ENCODE measurements at regions not wholly inside any gene's neighbourhood (a gene's known extent, or its start where the extent isn't known, plus 50 kb on each side); places are given as distances from the start of the nearest gene placed in this dataset.

DNA sequence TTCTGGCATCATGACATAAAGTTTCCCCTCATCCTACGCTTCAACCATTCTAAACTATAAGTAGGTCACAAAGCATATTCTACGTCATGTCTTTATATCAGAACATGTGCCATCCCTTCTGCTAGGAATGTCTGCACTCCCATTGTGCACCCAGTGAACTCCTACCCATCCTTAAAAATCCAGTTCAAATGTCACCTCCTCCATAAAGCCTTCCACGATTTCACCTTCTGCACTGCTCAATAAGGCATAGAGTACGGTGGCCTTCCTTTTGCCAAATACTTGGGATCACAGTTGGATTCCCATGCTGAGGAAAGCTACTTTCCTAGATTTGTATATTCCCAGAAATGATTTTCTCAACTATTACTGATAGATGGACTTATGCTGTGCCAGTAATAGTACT lies 186.3 kb upstream of the ZKSCAN2 start:
- Histone ChIP-seq H3K27ac (ENCODE audit: low read depth, low read length) (no peak overlapping the region), H3K79me2 (ENCODE audit: insufficient read depth, low read length) (no peaks in the 10 kb centered on the region), H3K9ac (ENCODE audit: low read length) (no peak overlapping the region), H3K4me2 (ENCODE audit: low read length) (no peak overlapping the region), H2AFZ (ENCODE audit: low read depth, low read length, poor library complexity, severe bottlenecking) (no peak overlapping the region), H3K4me3 (replicated peaks in 1 of 2; ENCODE audit: low read depth in 1 of 2, low read length in 2 of 2) (no peak overlapping the region), H3K27me3 (ENCODE audit: insufficient read depth, low read length) (peaks cover 22% of the 10 kb centered on the region), H3K36me3 (ENCODE audit: control insufficient read depth in 1 of 2, insufficient read depth in 2 of 2, low read length in 2 of 2) (no peaks in the 10 kb centered on the region), H3K9me3 (ENCODE audit: control insufficient read depth in 1 of 2, insufficient read depth in 1 of 2, low read depth in 1 of 2, low read length in 2 of 2) (no peaks in the 10 kb centered on the region), H3K4me1 (ENCODE audit: control insufficient read depth in 1 of 2, insufficient read depth in 2 of 2, low read length in 2 of 2) (no peaks in the 10 kb centered on the region), H3K9me2 (ENCODE audit: insufficient read depth) (no peaks in the 10 kb centered on the region), H4K20me1 (ENCODE audit: insufficient read depth) (no peaks in the 10 kb centered on the region)
- BruUV-seq (replicated peaks) = no TSS peak
- ChIA-PET CTCF (no interaction called here), RAD21 (ENCODE audit: low non-redundant PET in 1 of 2, low total read pairs in 2 of 2, uncharacterized antibody in 2 of 2, unreplicated experiment in 2 of 2) (no interaction called here), POLR2A (no interaction called here)
- intact Hi-C loops (cut with micrococcal nuclease) = no loop called here
- DNase-seq (ENCODE audit: low read depth, low spot score) (no peak), ATAC-seq (no peak)
- TF ChIP-seq, protein P1, sequence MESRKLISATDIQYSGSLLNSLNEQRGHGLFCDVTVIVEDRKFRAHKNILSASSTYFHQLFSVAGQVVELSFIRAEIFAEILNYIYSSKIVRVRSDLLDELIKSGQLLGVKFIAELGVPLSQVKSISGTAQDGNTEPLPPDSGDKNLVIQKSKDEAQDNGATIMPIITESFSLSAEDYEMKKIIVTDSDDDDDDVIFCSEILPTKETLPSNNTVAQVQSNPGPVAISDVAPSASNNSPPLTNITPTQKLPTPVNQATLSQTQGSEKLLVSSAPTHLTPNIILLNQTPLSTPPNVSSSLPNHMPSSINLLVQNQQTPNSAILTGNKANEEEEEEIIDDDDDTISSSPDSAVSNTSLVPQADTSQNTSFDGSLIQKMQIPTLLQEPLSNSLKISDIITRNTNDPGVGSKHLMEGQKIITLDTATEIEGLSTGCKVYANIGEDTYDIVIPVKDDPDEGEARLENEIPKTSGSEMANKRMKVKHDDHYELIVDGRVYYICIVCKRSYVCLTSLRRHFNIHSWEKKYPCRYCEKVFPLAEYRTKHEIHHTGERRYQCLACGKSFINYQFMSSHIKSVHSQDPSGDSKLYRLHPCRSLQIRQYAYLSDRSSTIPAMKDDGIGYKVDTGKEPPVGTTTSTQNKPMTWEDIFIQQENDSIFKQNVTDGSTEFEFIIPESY (IDR thresholded peaks at IDR 0.05; ENCODE audit: extremely low read depth, insufficient replicate concordance, low read length) = no peak
- no peak for TF ChIP-seq ELF1 (IDR thresholded peaks at IDR 0.05; ENCODE audit: borderline replicate concordance, low read depth)
- TF ChIP-seq EGR1 (IDR thresholded peaks at IDR 0.05; ENCODE audit: low read depth) = no peak
- no peak for TF ChIP-seq ZNF274 (IDR thresholded peaks at IDR 0.05; ENCODE audit: low read depth, low read length)
- TF ChIP-seq YY1 (IDR thresholded peaks at IDR 0.05; ENCODE audit: extremely low read depth, insufficient replicate concordance, low read depth, low read length) = no peak
- TF ChIP-seq EZH2phosphoT487 (IDR thresholded peaks at IDR 0.05; ENCODE audit: borderline replicate concordance) = no peak
- TF ChIP-seq RAD21 (IDR thresholded peaks at IDR 0.05; ENCODE audit: low read depth) = no peak
- TF ChIP-seq, protein P2, sequence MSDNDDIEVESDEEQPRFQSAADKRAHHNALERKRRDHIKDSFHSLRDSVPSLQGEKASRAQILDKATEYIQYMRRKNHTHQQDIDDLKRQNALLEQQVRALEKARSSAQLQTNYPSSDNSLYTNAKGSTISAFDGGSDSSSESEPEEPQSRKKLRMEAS (IDR thresholded peaks at IDR 0.05) = no peak
- TF ChIP-seq POLR2AphosphoS5 (IDR thresholded peaks at IDR 0.05; ENCODE audit: low read depth, low read length) = no peak
- no peak for TF ChIP-seq SIN3A (IDR thresholded peaks at IDR 0.05; ENCODE audit: low read depth)
- TF ChIP-seq SRF (IDR thresholded peaks at IDR 0.05; ENCODE audit: low read depth) = no peak
- no peak for TF ChIP-seq EZH2 (IDR thresholded peaks at IDR 0.05)

Measured in HCT116 (cell line).